AG08396 (cell line): ENCODE measurements at regions not wholly inside any gene's neighbourhood (a gene's known extent, or its start where the extent isn't known, plus 50 kb on each side); places are given as distances from the start of the nearest gene placed in this dataset.

Experiments used
- DNase-seq: peaks from one replicate; pipeline ENCODE4 v3.0.0; 2012; ENCODE audit warnings: low spot score, mixed read lengths

GRCh38 chr3:135792858-135793475, 172.6 kb upstream of the PPP2R3A start:
- DNase-seq: no peak

- no peak for DNase-seq
Measured at GRCh38 chr3:135800071-135800549, 165.4 kb upstream of the PPP2R3A start.

GRCh38 chr3:135801018-135801417, 164.5 kb upstream of the PPP2R3A start:
- no peak for DNase-seq

- no peak for DNase-seq
Measured at GRCh38 chr3:135802171-135802570, 163.4 kb upstream of the PPP2R3A start.

- no peak for DNase-seq
Measured at GRCh38 chr3:135803028-135803692, 162.4 kb upstream of the PPP2R3A start.

GRCh38 chr3:135805752-135806151, 159.8 kb upstream of the PPP2R3A start:
- no peak for DNase-seq

- no peak for DNase-seq
Measured at GRCh38 chr3:135806317-135806716, 159.2 kb upstream of the PPP2R3A start.

GRCh38 chr3:135807879-135808278, 157.6 kb upstream of the PPP2R3A start:
- DNase-seq: no peak

- DNase-seq: no peak
Measured at GRCh38 chr3:135809021-135809634, 156.4 kb upstream of the PPP2R3A start.

GRCh38 chr3:135811651-135812050, 153.9 kb upstream of the PPP2R3A start:
- no peak for DNase-seq

- no peak for DNase-seq
Measured at GRCh38 chr3:135812057-135812456, 153.5 kb upstream of the PPP2R3A start.

GRCh38 chr3:135834465-135834864, 131.1 kb upstream of the PPP2R3A start:
- DNase-seq: no peak

- DNase-seq: no peak
Measured at GRCh38 chr3:135837977-135838631, 127.4 kb upstream of the PPP2R3A start.

- DNase-seq: no peak
Measured at GRCh38 chr3:135840436-135840835, 125.1 kb upstream of the PPP2R3A start.

GRCh38 chr3:135844386-135844785, 121.1 kb upstream of the PPP2R3A start:
- DNase-seq: peak; percentile 29

- DNase-seq: no peak
Measured at GRCh38 chr3:135848051-135848450, 117.5 kb upstream of the PPP2R3A start.

GRCh38 chr3:135849827-135850226, 115.7 kb upstream of the PPP2R3A start:
- no peak for DNase-seq

- peak; percentile 28 for DNase-seq
Measured at GRCh38 chr3:135851201-135852081, 114.1 kb upstream of the PPP2R3A start.

GRCh38 chr3:135853981-135854380, 111.5 kb upstream of the PPP2R3A start:
- peak; percentile 13 for DNase-seq

- no peak for DNase-seq
Measured at GRCh38 chr3:135860761-135861160, 104.8 kb upstream of the PPP2R3A start.

- no peak for DNase-seq
Measured at GRCh38 chr3:135862361-135862760, 103.2 kb upstream of the PPP2R3A start.

- DNase-seq: no peak
Measured at GRCh38 chr3:135864060-135864459, 101.5 kb upstream of the PPP2R3A start.
